Tibial nerve (tissue), 4 donors: ENCODE measurements at regions not wholly inside any gene's neighbourhood (a gene's known extent, or its start where the extent isn't known, plus 50 kb on each side); places are given as distances from the start of the nearest gene placed in this dataset.

ENCODE experiments used
- DNase-seq, 2 donors: peaks; one replicate each; pipeline ENCODE4 v3.0.0-alpha.2; 2019; ENCODE audit warnings: low spot score in 2 of 2
- H3K27ac ChIP-seq, 4 donors: fragments of 200-600 bp; sonication (generic) in 3 of 4; one replicate each; pipeline ENCODE4 v1.5.1; 2017 to 2019; ENCODE audit warnings: mild to moderate bottlenecking in 1 of 4
- H3K27me3 ChIP-seq, 2 donors: fragments of 200-600 bp; sonication (generic) in 1 of 2; one replicate each; pipeline versions ENCODE4 v1.5.1 to v1.6.0; 2017 to 2019
- H3K36me3 ChIP-seq, 3 donors: fragments of 200-600 bp; sonication (generic); one replicate each; pipeline ENCODE4 v1.5.1; 2018 to 2019
- H3K4me1 ChIP-seq, 4 donors: fragments of 200-600 bp; sonication (generic) in 3 of 4; one replicate each; pipeline ENCODE4 v1.5.1; 2017 to 2019
- H3K4me3 ChIP-seq, 4 donors: fragments of 200-600 bp; sonication (generic) in 3 of 4; one replicate each; pipeline ENCODE4 v1.5.1; 2017 to 2019; ENCODE audit warnings: mild to moderate bottlenecking in 1 of 4, moderate library complexity in 1 of 4
- H3K9me3 ChIP-seq, 4 donors: fragments of 200-600 bp; sonication (generic) in 3 of 4; one replicate each; pipeline ENCODE4 v1.5.1; 2017 to 2019
- CTCF ChIP-seq, 5 experiments: fragments of 200-600 bp in 3 of 5; fragments of 450-650 bp in 2 of 5; sonication (generic) in 3 of 5; IDR thresholded peaks; one replicate each; pipeline ENCODE4 v1.5.1; 2016 to 2019; ENCODE audit warnings: antibody characterized with exemption in 5 of 5, mild to moderate bottlenecking in 3 of 5, moderate library complexity in 2 of 5
- EP300 ChIP-seq, 2 donors: sonication (generic); formaldehyde crosslinking; IDR thresholded peaks; one replicate each; pipeline ENCODE4 v1.6.1; 2017; ENCODE audit warnings: antibody characterized with exemption in 2 of 2, mild to moderate bottlenecking in 1 of 2
- POLR2A ChIP-seq, 2 donors: fragments of 450-650 bp; IDR thresholded peaks; one replicate each; pipeline ENCODE4 v1.6.1; 2017; ENCODE audit warnings: antibody characterized with exemption in 2 of 2, mild to moderate bottlenecking in 2 of 2, moderate library complexity in 2 of 2
- WGBS, 2 donors: methylation state at CpG; one replicate each; pipeline ENCODE4 v1.1.5; 2018; 5-methylcytosine and 5-hydroxymethylcytosine counted together

- Histone ChIP-seq H3K4me1 (peaks cover 0 to 16% (median 11%) of the 10 kb centered on the region in 4 donors), H3K36me3 (no peaks in the 10 kb centered on the region), H3K27ac (no peak overlapping the region), H3K9me3 (peaks cover 0 to 3% (median 0%) of the 10 kb centered on the region in 4 donors), H3K27me3 (no peaks in the 10 kb centered on the region), H3K4me3 (no peak overlapping the region)
- no peak for DNase-seq
- 95 to 97% methylated on average over 4 of the region's 4 CpGs for WGBS, 2 donors
- TF ChIP-seq CTCF (IDR thresholded peaks at IDR 0.05) (no peak), POLR2A (IDR thresholded peaks at IDR 0.05) (no peak), EP300 (IDR thresholded peaks at IDR 0.05) (no peak)
Observed at GRCh38 chr15:88980498-88980897, 67.3 kb upstream of the MFGE8 start.

DNA sequence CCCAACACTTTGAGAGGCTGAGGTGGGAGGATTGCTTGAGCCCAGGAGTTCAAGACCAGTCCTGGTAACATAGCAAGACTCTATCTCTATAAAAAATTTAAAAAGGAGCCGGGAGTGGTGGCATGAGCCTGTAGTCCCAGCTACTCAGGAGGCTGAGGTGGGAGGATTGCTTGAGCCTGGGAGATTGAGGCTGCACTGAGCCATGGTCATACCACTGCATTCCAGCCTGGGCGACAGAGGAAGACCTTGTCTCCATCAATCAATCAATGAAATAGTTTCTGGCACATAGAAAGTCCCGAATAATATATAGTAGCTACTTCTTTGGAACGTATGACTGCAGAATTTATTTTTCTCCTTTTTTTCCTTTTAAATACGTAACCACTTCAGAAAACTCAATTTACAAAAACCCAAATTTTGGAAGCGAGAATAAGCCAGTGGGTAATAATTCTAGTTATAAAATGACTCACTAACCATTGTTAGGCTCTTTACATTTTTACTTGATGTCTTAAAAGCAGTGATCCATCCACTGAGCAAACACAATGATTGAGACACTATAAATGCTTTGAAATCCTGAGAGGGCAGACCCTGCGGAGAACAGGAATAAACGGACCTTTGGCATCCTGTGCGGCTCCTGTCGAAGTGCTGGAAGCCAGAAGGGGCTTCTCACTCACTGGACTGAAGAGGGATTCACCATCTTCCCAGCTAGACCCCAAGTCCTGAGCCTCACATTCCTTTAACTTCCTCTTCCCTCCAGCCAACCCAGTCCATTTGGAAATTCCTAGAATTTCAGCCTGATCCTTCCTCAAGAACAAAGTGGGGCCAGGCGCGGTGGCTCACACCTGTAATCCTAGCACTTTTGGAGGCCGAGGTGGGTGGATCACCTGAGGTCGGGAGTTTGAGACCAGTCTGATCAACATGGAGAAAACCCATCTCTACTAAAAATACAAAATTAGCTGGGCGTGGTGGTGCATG, 68.4 kb upstream of the MFGE8 start:
- Histone ChIP-seq H3K4me3 (no peak overlapping the region), H3K9me3 (peaks cover 0 to 3% (median 0%) of the 10 kb centered on the region in 4 donors), H3K36me3 (no peaks in the 10 kb centered on the region), H3K27ac (peak overlapping the region in 2 of 4 donors; percentile 14 to 55), H3K27me3 (no peaks in the 10 kb centered on the region), H3K4me1 (peaks cover 0 to 16% (median 11%) of the 10 kb centered on the region in 4 donors)
- no peak for DNase-seq
- WGBS, 2 donors = 76 to 78% methylated on average over 15 of the region's 15 CpGs
- TF ChIP-seq EP300 (IDR thresholded peaks at IDR 0.05) (no peak), CTCF (IDR thresholded peaks at IDR 0.05) (no peak), POLR2A (IDR thresholded peaks at IDR 0.05) (no peak)

DNA sequence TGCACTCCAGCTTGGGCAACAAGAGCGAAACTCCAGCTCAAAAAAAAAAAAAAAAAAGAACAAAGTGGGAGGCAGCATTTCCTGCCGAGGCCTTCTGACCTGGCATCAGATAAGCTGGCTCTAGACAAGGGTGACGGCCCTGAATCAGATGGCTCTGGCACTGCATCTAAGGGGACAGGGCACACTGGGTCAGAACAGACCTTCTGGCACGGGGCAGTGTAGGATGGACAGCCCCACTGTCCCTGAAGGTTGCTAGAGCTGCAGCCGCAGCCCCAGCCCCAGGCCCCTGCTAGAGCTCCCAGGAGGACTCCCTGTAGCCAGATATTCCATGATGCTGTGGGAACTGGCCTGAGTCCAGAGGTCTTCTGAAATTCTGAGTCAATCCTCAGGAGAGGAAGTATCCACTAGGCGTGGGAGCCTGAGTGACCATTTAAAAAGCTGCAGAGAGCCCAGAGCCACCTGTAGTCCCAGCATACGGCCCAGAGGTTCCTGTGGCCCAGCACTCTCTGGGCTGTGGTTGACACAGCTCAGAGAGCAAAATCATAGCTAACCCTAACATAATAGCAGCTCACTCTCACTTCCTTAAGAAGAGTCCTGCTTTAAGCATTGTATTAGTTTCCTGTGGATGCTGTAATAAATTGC, 69.2 kb upstream of the MFGE8 start:
- 44 to 55% methylated on average over 7 of the region's 7 CpGs for WGBS, 2 donors
- peak; percentile 55 to 73 for DNase-seq
- no peaks in the 10 kb centered on the region for H3K27me3 ChIP-seq
- peak overlapping the region in 3 of 4 donors; percentile 3 to 54 (median 14) for H3K27ac ChIP-seq
- no peaks in the 10 kb centered on the region for H3K9me3 ChIP-seq
- TF ChIP-seq EP300 (IDR thresholded peaks at IDR 0.05) (peak in 1 of 2 donors; percentile 56), CTCF (IDR thresholded peaks at IDR 0.05) (no peak), POLR2A (IDR thresholded peaks at IDR 0.05) (no peak)
- H3K4me3 ChIP-seq = no peak overlapping the region
- H3K36me3 ChIP-seq = no peaks in the 10 kb centered on the region
- peaks cover 0 to 16% (median 11%) of the 10 kb centered on the region in 4 donors for H3K4me1 ChIP-seq

GRCh38 chr15:88982946-88983342, 69.8 kb upstream of the MFGE8 start:
- WGBS, 2 donors = 69 to 79% methylated on average over 2 of the region's 2 CpGs

More at GRCh38 chr15:88982946-88983342, 69.8 kb upstream of the MFGE8 start:
- peaks cover 0 to 16% (median 11%) of the 10 kb centered on the region in 4 donors for H3K4me1 ChIP-seq
- no peaks in the 10 kb centered on the region for H3K9me3 ChIP-seq
- DNase-seq = no peak
- H3K36me3 ChIP-seq = no peaks in the 10 kb centered on the region
- no peaks in the 10 kb centered on the region for H3K27me3 ChIP-seq
- TF ChIP-seq POLR2A (IDR thresholded peaks at IDR 0.05) (no peak), EP300 (IDR thresholded peaks at IDR 0.05) (no peak), CTCF (IDR thresholded peaks at IDR 0.05) (no peak)
- H3K27ac ChIP-seq = peak overlapping the region in 3 of 4 donors; percentile 3 to 44 (median 14)
- H3K4me3 ChIP-seq = no peak overlapping the region
